ENCODE measurements at regions not wholly inside any gene's neighbourhood (a gene's known extent, or its start where the extent isn't known, plus 50 kb on each side); places are given as distances from the start of the nearest gene placed in this dataset.

- no peak for TF ChIP-seq EZH2 (IDR thresholded peaks at IDR 0.05; ENCODE audit: borderline replicate concordance, low read depth, low read length, severe bottlenecking)
- TF ChIP-seq CTCF (IDR thresholded peaks at IDR 0.05; ENCODE audit: borderline replicate concordance, extremely low read depth, low read length, poor library complexity, severe bottlenecking): no peak
- no peak overlapping the region for H3K4me3 ChIP-seq (ENCODE audit: low read depth in 1 of 2, low read length in 2 of 2)
- no peaks in the 10 kb centered on the region for H3K27me3 ChIP-seq (ENCODE audit: insufficient read depth, low read length, poor library complexity)
- no peak overlapping the region for H2AFZ ChIP-seq (ENCODE audit: low read depth, low read length)
- H3K79me2 ChIP-seq (ENCODE audit: insufficient read depth, low read length): no peaks in the 10 kb centered on the region
- H3K9ac ChIP-seq (ENCODE audit: low read depth, low read length): no peak overlapping the region
- H3K36me3 ChIP-seq (ENCODE audit: insufficient read depth, low read length): no peaks in the 10 kb centered on the region
- H4K20me1 ChIP-seq (ENCODE audit: insufficient read depth, low read length): no peaks in the 10 kb centered on the region
- no peak for ATAC-seq (ENCODE audit: insufficient read depth, low read depth)
- no peak for DNase-seq
- no peaks in the 10 kb centered on the region for H3K4me1 ChIP-seq (ENCODE audit: insufficient read depth, low read length)
- no peak overlapping the region for H3K4me2 ChIP-seq (ENCODE audit: insufficient read depth, low read length)
- H3K9me3 ChIP-seq (ENCODE audit: insufficient read depth, low read length, severe bottlenecking): no peaks in the 10 kb centered on the region
- no peak overlapping the region for H3K27ac ChIP-seq (ENCODE audit: low read length)
Observed at GRCh38 chr4:55178226-55179005, 53.0 kb upstream of the KDR start.

DNA sequence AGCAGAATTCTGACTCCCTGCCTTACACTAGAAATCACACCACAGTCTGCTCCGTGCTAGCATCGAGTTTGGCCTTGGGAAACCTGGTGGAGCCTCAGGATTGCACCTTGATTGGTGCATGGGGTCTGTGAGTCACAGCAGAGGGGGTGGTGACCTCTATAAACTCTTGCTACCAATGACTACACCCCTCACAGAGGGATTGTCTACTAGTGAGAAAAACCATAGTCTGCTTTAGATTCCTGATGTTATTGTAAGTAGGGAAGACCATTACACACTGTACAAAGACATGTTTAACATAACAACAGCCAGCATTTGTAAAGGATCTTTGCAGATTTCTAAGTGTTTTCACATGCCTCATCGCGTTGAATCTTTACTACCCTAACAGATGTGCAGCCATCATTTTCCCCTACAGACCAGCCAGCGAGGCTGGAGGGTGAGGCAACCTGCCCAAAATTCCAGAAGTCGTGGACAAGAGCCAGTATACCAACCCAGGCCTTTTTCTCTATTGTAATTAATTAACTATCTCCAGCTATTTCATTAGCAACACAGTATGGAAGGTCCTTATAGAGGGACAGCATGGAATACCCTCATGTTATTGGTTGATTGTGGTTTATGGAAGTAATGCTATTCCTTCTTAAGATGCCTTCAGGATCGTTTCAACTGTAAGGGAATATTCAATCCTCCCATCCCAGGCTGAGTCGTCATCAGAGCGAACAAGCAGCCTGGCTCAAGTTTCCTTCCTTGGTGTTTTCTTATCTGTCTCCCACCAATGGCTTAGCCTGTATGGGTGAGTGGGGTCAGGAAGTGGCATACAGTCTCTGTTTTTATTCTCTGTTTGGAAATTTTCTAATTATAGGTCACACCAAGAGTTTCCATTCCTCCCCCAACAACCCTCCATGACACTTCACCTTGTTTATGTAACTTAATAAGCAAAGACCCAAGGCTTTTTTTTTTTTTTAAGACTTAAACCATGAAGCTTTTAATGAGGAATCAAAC is 55.9 kb upstream of the KDR start:
- TF ChIP-seq CTCF (IDR thresholded peaks at IDR 0.05; ENCODE audit: borderline replicate concordance, extremely low read depth, low read length, poor library complexity, severe bottlenecking) (no peak), EZH2 (IDR thresholded peaks at IDR 0.05; ENCODE audit: borderline replicate concordance, low read depth, low read length, severe bottlenecking) (no peak)
- DNase-seq (no peak), ATAC-seq (ENCODE audit: insufficient read depth, low read depth) (no peak)
- H3K79me2 ChIP-seq (ENCODE audit: insufficient read depth, low read length): no peaks in the 10 kb centered on the region
- H3K27ac ChIP-seq (ENCODE audit: low read length): no peak overlapping the region
- H2AFZ ChIP-seq (ENCODE audit: low read depth, low read length): no peak overlapping the region
- H3K9ac ChIP-seq (ENCODE audit: low read depth, low read length): no peak overlapping the region
- H3K4me3 ChIP-seq (ENCODE audit: low read depth in 1 of 2, low read length in 2 of 2): no peak overlapping the region
- no peaks in the 10 kb centered on the region for H3K36me3 ChIP-seq (ENCODE audit: insufficient read depth, low read length)
- H3K9me3 ChIP-seq (ENCODE audit: insufficient read depth, low read length, severe bottlenecking): no peaks in the 10 kb centered on the region
- H3K27me3 ChIP-seq (ENCODE audit: insufficient read depth, low read length, poor library complexity): no peaks in the 10 kb centered on the region
- no peaks in the 10 kb centered on the region for H3K4me1 ChIP-seq (ENCODE audit: insufficient read depth, low read length)
- H3K4me2 ChIP-seq (ENCODE audit: insufficient read depth, low read length): no peak overlapping the region
- no peaks in the 10 kb centered on the region for H4K20me1 ChIP-seq (ENCODE audit: insufficient read depth, low read length)

GRCh38 chr4:55183926-55184599 is 58.7 kb upstream of the KDR start:
- Histone ChIP-seq H3K9me3 (ENCODE audit: insufficient read depth, low read length, severe bottlenecking) (no peaks in the 10 kb centered on the region), H3K4me2 (ENCODE audit: insufficient read depth, low read length) (no peak overlapping the region), H2AFZ (ENCODE audit: low read depth, low read length) (no peak overlapping the region), H3K4me3 (ENCODE audit: low read depth in 1 of 2, low read length in 2 of 2) (no peak overlapping the region), H3K9ac (ENCODE audit: low read depth, low read length) (no peak overlapping the region), H3K4me1 (ENCODE audit: insufficient read depth, low read length) (no peaks in the 10 kb centered on the region), H4K20me1 (ENCODE audit: insufficient read depth, low read length) (no peaks in the 10 kb centered on the region), H3K27ac (ENCODE audit: low read length) (no peak overlapping the region), H3K79me2 (ENCODE audit: insufficient read depth, low read length) (no peaks in the 10 kb centered on the region), H3K36me3 (ENCODE audit: insufficient read depth, low read length) (no peaks in the 10 kb centered on the region), H3K27me3 (ENCODE audit: insufficient read depth, low read length, poor library complexity) (no peaks in the 10 kb centered on the region)
- ATAC-seq (ENCODE audit: insufficient read depth, low read depth) (no peak), DNase-seq (no peak)
- TF ChIP-seq CTCF (IDR thresholded peaks at IDR 0.05; ENCODE audit: borderline replicate concordance, extremely low read depth, low read length, poor library complexity, severe bottlenecking) (no peak), EZH2 (IDR thresholded peaks at IDR 0.05; ENCODE audit: borderline replicate concordance, low read depth, low read length, severe bottlenecking) (no peak)
